HL-60 (cell line): ENCODE measurements at regions not wholly inside any gene's neighbourhood (a gene's known extent, or its start where the extent isn't known, plus 50 kb on each side); places are given as distances from the start of the nearest gene placed in this dataset.

Source experiments
- DNase-seq, 2 experiments: peaks; one replicate each; pipeline ENCODE4 v3.0.0-alpha.2; 2010 to 2020; ENCODE audit warnings: low read depth in 1 of 2, low spot score in 1 of 2
- H3K27ac ChIP-seq: fragments of 250-450 bp; sonication (Bioruptor Pico); replicated peaks from 2 replicates; pipeline ENCODE4 v1.5.1; 2020; ENCODE audit warnings: mild to moderate bottlenecking, moderate library complexity
- H3K27me3 ChIP-seq: fragments of 250-450 bp; sonication (Bioruptor Pico); 2 replicates; pipeline ENCODE4 v1.5.1; 2021; ENCODE audit warnings: mild to moderate bottlenecking, moderate library complexity; ENCODE audit not compliant: insufficient read depth, poor library complexity, severe bottlenecking
- H3K4me3 ChIP-seq: replicated peaks from 2 replicates; pipeline ENCODE4 v1.5.1; 2011; ENCODE audit warnings: mild to moderate bottlenecking, control low read depth, low read length; ENCODE audit not compliant: insufficient read depth
- GABPA ChIP-seq: IDR thresholded peaks from 2 replicates; pipeline ENCODE4 v1.6.1; 2012; ENCODE audit warnings: low read depth
- POLR2AphosphoS5 ChIP-seq: IDR thresholded peaks from 2 replicates; pipeline ENCODE4 v1.6.1; 2012; ENCODE audit warnings: low read depth
- SPI1 ChIP-seq: IDR thresholded peaks from 2 replicates; pipeline ENCODE4 v1.6.1; 2012; ENCODE audit warnings: low read depth, mild to moderate bottlenecking, borderline replicate concordance
- TF ChIP-seq, protein P1 (sequence below): IDR thresholded peaks from one replicate; pipeline ENCODE4 v1.5.1; 2011; ENCODE audit warnings: low read length, control low read depth, inconsistent platforms; ENCODE audit not compliant: insufficient read depth
- TF ChIP-seq, protein P2 (sequence below): IDR thresholded peaks from 2 replicates; pipeline ENCODE4 v1.6.1; 2012; ENCODE audit warnings: low read depth; ENCODE audit not compliant: insufficient replicate concordance

DNA sequence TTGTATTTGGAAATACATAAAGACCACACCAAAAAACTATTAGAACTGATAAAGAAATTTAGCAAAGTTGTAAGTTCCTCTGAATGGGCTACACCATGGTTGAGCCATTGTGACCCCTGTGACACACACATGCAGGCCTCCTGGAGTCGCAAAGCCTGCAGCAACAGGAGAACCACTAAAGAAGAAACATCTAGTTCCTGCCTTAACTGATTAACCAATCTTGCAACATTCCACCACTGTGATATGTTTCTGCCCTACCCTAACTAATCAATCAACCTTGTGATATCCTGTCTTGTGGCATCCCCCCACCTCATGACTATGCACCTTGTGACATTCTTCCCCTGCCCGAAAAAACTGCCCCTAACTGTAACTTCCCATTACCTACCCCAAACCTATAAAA lies 401.8 kb downstream of the PRDM5 start:
- DNase-seq: no peak
- no peaks in the 10 kb centered on the region for H3K27me3 ChIP-seq
- TF ChIP-seq POLR2AphosphoS5 (no peak), GABPA (no peak), SPI1 (no peak)
- TF ChIP-seq, protein P1, sequence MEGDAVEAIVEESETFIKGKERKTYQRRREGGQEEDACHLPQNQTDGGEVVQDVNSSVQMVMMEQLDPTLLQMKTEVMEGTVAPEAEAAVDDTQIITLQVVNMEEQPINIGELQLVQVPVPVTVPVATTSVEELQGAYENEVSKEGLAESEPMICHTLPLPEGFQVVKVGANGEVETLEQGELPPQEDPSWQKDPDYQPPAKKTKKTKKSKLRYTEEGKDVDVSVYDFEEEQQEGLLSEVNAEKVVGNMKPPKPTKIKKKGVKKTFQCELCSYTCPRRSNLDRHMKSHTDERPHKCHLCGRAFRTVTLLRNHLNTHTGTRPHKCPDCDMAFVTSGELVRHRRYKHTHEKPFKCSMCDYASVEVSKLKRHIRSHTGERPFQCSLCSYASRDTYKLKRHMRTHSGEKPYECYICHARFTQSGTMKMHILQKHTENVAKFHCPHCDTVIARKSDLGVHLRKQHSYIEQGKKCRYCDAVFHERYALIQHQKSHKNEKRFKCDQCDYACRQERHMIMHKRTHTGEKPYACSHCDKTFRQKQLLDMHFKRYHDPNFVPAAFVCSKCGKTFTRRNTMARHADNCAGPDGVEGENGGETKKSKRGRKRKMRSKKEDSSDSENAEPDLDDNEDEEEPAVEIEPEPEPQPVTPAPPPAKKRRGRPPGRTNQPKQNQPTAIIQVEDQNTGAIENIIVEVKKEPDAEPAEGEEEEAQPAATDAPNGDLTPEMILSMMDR: no peak
- TF ChIP-seq, protein P2, sequence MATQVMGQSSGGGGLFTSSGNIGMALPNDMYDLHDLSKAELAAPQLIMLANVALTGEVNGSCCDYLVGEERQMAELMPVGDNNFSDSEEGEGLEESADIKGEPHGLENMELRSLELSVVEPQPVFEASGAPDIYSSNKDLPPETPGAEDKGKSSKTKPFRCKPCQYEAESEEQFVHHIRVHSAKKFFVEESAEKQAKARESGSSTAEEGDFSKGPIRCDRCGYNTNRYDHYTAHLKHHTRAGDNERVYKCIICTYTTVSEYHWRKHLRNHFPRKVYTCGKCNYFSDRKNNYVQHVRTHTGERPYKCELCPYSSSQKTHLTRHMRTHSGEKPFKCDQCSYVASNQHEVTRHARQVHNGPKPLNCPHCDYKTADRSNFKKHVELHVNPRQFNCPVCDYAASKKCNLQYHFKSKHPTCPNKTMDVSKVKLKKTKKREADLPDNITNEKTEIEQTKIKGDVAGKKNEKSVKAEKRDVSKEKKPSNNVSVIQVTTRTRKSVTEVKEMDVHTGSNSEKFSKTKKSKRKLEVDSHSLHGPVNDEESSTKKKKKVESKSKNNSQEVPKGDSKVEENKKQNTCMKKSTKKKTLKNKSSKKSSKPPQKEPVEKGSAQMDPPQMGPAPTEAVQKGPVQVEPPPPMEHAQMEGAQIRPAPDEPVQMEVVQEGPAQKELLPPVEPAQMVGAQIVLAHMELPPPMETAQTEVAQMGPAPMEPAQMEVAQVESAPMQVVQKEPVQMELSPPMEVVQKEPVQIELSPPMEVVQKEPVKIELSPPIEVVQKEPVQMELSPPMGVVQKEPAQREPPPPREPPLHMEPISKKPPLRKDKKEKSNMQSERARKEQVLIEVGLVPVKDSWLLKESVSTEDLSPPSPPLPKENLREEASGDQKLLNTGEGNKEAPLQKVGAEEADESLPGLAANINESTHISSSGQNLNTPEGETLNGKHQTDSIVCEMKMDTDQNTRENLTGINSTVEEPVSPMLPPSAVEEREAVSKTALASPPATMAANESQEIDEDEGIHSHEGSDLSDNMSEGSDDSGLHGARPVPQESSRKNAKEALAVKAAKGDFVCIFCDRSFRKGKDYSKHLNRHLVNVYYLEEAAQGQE: no peak
- H3K27ac ChIP-seq: no peak overlapping the region
- H3K4me3 ChIP-seq: no peak overlapping the region

DNA sequence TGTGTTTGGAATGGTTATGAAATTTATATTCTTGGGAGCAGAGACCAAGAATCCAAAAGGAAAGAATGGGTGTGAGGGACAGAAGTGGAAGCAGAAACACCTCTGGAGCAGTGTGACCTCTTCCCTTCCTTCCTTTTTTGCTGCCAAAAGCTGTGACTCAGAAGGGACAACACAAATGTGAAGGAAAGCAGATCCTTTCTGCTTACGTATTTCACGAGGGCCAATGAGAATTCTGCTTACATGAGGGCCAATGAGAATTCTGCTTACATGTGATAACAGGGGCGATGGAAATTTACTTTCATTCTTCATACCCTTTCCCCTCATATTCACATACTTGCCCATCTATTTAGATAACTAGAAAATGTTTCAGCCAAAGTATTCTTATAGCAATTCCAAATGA lies 404.6 kb downstream of the PRDM5 start:
- DNase-seq: no peak
- no peaks in the 10 kb centered on the region for H3K27me3 ChIP-seq
- TF ChIP-seq, protein P2: no peak
- TF ChIP-seq GABPA (no peak), POLR2AphosphoS5 (no peak), SPI1 (no peak)
- TF ChIP-seq, protein P1: no peak
- H3K27ac ChIP-seq: no peak overlapping the region
- no peak overlapping the region for H3K4me3 ChIP-seq

DNA sequence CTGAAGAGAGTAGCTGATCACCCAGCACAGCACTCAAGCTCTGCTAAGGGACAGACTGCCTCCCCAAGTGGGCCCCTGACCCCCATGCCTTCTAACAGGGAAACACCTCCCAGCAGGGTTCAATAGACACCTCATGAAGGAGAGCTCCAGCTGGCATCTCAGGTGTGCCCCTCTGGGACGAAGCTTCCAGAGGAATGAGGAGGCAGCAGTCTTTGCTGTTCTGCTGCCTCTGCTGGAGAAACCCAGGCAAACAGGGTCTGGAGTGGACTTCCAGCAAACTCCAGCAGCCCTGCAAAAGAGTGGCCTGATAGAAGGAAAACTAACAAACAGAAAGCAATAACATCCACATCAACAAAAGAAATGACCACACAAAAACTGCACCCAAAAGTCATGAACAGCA lies 412.8 kb downstream of the PRDM5 start:
- H3K4me3 ChIP-seq: no peak overlapping the region
- no peaks in the 10 kb centered on the region for H3K27me3 ChIP-seq
- no peak for DNase-seq
- no peak for TF ChIP-seq GABPA
- no peak for TF ChIP-seq SPI1
- TF ChIP-seq, protein P1: no peak
- no peak for TF ChIP-seq POLR2AphosphoS5
- TF ChIP-seq, protein P2: no peak
- H3K27ac ChIP-seq: no peak overlapping the region
